ENCODE measurements at regions not wholly inside any gene's neighbourhood (a gene's known extent, or its start where the extent isn't known, plus 50 kb on each side); places are given as distances from the start of the nearest gene placed in this dataset.

DNA sequence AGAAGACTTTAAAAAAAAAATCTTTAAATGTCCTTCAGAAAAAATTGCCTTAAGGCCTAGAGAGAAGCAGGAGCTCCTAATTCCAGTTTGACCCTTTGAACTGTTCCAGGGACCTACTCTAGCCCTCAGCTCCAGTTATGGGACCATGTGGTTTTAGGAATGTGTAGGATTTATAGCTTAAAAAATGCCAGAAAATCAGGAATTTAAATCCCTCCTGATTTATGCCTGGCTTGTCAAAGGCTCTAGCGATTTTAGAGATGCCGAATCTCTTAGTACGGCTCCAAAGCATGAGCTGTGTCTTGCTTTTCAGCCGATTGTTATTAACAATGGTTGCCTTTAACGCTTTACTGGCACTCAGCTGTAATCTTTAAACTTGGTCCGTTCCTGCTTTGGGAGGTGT is 130.6 kb upstream of the NPVF start:
- no peaks in the 10 kb centered on the region for H3K4me1 Mint-ChIP-seq
- no peak overlapping the region for H3K4me3 Mint-ChIP-seq
- no peak overlapping the region for H3K27ac Mint-ChIP-seq
- H3K27me3 Mint-ChIP-seq: peaks cover 6% of the 10 kb centered on the region
- no peaks in the 10 kb centered on the region for H3K36me3 Mint-ChIP-seq
- no peak for ATAC-seq (ENCODE audit: low read depth)
- H3K9me3 Mint-ChIP-seq: no peaks in the 10 kb centered on the region
- DNase-seq (ENCODE audit: low spot score in 2 of 2): no peak

DNA sequence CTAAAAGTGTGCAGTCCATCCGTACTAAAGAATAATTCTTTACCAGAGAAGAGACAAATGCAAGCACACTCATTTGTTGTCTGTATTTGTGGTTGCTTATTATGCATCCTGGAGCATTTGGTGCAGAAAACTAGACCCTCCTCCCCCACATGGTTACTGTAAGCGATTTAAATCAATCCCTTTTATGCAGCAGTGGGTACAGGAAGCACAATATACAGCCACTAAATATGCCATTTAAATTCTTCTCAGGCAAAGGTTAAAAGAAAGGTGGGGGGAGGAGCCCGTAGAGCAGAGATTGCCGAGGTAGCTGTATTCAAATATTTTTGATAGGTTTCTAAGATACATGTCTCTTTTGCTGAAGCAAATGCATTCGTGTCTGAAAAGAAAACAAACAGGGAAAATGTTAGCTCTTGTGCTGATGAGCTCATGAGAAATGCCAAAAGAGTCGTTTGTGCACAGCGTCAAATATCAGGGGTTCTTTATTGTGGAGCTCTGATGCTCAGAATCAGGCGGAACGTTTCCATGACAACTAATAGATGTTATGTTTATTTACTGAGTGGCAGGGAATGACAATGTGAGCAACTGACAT is 131.3 kb upstream of the NPVF start:
- Mint-ChIP-seq H3K27me3 (peaks cover 6% of the 10 kb centered on the region), H3K9me3 (no peaks in the 10 kb centered on the region), H3K4me3 (no peak overlapping the region), H3K27ac (no peak overlapping the region), H3K4me1 (no peaks in the 10 kb centered on the region), H3K36me3 (no peaks in the 10 kb centered on the region)
- no peak for DNase-seq (ENCODE audit: low spot score in 2 of 2)
- ATAC-seq (ENCODE audit: low read depth): no peak

DNA sequence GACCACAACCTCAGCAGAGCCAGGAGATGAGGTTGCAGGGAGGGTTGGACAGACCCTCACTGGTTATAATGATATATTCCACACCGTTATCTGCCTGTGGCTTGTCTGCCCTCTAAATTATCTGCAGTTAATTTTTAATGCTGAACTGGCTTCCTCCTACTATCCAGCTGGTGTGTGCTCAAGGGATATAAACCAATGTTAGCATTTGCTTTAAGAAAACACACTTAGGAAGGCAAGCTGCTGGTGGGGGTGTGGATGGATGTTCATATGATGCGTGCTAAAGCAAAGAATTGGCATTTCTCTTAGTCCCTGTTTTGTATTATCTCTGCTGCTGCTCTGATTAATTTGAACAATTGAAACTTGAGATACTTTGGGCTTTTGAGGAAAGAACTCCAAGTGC is 132.2 kb upstream of the NPVF start:
- Mint-ChIP-seq H3K27me3 (peaks cover 6% of the 10 kb centered on the region), H3K36me3 (no peaks in the 10 kb centered on the region), H3K27ac (no peak overlapping the region), H3K9me3 (no peaks in the 10 kb centered on the region), H3K4me1 (no peaks in the 10 kb centered on the region), H3K4me3 (no peak overlapping the region)
- ATAC-seq (ENCODE audit: low read depth) (no peak), DNase-seq (ENCODE audit: low spot score in 2 of 2) (no peak)

DNA sequence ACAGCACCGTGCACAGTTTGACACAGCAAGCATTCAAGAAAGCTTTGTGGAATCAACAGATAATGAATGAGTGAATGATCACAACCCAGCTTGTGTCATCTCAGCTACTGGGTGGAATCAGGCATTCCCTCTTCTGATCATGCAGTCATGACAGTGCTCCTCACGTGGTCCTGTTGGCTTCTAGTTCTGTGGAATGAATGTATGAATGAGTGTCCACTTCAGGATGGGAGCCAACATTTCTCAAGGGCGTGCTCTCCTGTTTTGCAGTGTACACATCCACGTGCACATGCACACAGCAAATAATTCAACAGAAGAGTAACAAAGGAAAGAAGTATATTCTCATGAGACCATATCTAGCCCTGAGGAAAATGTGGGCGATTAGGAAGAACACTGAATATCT is 133.1 kb upstream of the NPVF start:
- no peak for ATAC-seq (ENCODE audit: low read depth)
- Mint-ChIP-seq H3K9me3 (no peaks in the 10 kb centered on the region), H3K27me3 (peaks cover 10% of the 10 kb centered on the region), H3K4me3 (no peak overlapping the region), H3K36me3 (no peaks in the 10 kb centered on the region), H3K4me1 (no peaks in the 10 kb centered on the region), H3K27ac (no peak overlapping the region)
- DNase-seq (ENCODE audit: low spot score in 2 of 2): no peak

DNA sequence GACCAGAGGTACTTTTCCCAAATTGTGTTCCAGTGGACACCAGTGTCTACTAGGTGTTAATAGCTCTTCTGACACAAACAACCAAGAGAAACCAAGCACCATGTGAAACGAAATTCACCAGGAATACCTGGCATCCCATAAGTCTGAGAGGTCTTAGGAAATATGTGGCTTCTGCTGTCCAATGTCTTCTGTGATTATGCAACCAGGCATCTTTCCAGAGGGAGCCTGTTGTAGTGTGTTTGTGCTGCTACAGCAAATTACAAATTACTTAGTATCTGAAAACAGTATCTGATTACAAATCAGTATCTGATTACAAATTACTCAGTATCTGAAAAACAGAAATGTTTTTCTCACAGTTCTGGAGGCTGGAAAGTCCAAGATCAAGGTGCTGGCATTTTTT is 133.6 kb upstream of the NPVF start:
- Mint-ChIP-seq H3K9me3 (no peaks in the 10 kb centered on the region), H3K27me3 (peaks cover 10% of the 10 kb centered on the region), H3K27ac (no peak overlapping the region), H3K36me3 (no peaks in the 10 kb centered on the region), H3K4me1 (no peaks in the 10 kb centered on the region), H3K4me3 (no peak overlapping the region)
- no peak for DNase-seq (ENCODE audit: low spot score in 2 of 2)
- no peak for ATAC-seq (ENCODE audit: low read depth)

DNA sequence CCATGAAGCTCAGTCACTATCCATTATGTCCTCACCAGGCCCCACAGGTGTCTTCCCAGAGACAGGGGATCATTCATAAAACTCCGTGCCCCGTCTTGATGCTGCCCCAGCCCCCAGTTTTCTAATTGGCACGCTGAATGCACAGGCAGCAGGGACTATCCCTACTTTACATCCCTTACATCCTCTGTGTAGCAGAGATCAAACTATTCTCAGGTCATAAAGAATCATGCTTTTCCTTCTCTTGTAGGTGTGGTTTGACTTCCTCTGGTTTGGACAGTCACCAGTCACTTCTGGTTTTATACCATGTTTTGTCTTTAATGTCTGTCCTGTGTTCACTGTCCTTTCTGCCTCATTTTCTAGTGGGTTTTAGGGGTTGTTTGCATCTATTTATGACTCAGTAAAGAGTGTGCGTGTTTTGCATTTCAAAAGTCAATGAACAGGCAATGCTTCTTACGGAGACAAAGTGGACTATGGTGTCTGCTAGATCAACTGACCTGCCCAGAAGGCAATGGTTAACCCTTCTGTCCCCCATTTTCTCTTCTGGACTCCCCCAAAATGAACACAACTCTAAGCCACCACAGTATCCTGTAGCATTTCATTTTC is 140.4 kb upstream of the NPVF start:
- H3K36me3 Mint-ChIP-seq: peaks cover 2% of the 10 kb centered on the region
- no peaks in the 10 kb centered on the region for H3K4me1 Mint-ChIP-seq
- ATAC-seq (ENCODE audit: low read depth): no peak
- peaks cover 14% of the 10 kb centered on the region for H3K27me3 Mint-ChIP-seq
- no peak for DNase-seq (ENCODE audit: low spot score in 2 of 2)
- no peak overlapping the region for H3K4me3 Mint-ChIP-seq
- H3K27ac Mint-ChIP-seq: no peak overlapping the region
- peaks cover 13% of the 10 kb centered on the region for H3K9me3 Mint-ChIP-seq

DNA sequence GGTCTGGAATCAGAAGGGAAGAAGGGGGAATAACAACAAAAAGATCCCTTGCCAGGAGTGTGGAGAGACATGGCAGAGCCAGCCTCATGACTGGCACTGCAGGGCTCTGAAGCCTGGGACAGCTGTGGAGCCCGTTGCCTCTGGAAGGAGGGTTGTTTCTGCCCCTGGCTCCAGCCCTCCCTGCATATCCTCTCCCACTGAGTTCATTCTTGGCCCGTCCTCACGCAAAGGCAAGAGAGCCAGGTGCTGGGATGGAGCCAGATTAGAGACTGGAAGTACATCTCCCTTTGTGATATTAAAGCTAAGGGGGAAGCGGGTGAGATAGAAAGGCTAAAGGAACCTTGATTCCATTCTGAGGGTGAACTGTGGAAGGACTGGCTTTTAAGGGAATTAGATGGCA is 141.5 kb upstream of the NPVF start:
- ATAC-seq (ENCODE audit: low read depth): no peak
- H3K4me3 Mint-ChIP-seq: no peak overlapping the region
- peaks cover 13% of the 10 kb centered on the region for H3K9me3 Mint-ChIP-seq
- H3K27ac Mint-ChIP-seq: no peak overlapping the region
- no peaks in the 10 kb centered on the region for H3K4me1 Mint-ChIP-seq
- peaks cover 2% of the 10 kb centered on the region for H3K36me3 Mint-ChIP-seq
- no peak for DNase-seq (ENCODE audit: low spot score in 2 of 2)
- H3K27me3 Mint-ChIP-seq: peaks cover 14% of the 10 kb centered on the region

DNA sequence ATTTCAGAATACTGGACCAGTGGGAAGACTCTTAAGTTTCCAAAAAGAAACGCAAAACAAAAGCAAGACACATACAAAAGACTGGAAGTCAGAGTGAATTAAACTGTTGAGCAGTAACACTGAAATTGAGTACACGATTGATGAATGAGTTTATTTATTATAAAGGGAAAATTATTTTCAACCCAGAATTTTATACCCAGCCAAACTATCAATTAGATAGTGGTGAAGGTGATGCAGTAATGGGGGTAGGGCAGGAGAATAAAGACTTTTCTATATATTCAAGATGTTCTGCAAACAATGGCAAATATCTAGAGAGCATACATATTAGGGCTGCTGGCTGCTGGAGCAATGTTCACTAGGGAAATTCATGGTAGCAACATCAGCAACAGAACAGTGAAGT is 143.7 kb upstream of the NPVF start:
- no peak for ATAC-seq (ENCODE audit: low read depth)
- Mint-ChIP-seq H3K4me1 (no peaks in the 10 kb centered on the region), H3K9me3 (peaks cover 13% of the 10 kb centered on the region), H3K36me3 (peaks cover 2% of the 10 kb centered on the region), H3K27ac (no peak overlapping the region), H3K4me3 (no peak overlapping the region), H3K27me3 (peaks cover 11% of the 10 kb centered on the region)
- no peak for DNase-seq (ENCODE audit: low spot score in 2 of 2)

DNA sequence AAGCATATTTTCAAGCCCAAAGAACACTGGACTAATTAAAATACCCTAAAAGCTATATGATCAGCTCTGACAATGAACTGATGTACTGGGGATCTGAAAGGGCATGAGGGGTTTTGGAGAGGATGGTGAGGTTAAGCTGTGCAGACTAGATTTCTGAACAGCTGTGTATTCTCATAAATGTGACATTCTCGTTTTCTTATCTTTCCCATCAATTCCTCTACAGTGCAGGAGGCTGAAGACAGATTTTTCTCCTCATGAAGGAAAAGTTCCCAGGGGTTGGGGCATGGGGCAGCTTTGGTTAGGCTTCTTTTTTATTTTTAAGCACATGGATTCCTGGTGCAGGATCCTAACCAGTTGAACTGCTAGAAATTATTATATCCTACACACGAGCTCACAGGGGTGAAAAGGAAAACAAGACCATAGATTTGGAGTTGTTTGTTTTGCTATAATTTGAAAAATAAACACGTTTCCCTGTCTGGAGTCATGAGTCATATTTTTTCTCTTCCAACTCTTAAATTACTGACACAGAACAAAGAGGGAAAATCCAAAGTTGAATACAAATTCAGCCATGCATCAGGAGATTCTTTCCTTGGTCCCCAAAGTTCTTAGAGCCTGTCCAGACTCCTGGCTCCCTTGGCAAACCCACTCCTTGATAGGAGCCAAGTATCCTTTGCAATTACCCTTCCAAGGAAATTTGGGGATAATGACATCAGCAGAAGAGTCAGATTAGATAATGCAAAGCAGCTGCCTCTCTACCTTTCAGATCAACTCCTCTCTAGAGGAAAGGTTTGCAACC is 147.7 kb upstream of the NPVF start:
- ATAC-seq (ENCODE audit: low read depth) (no peak), DNase-seq (ENCODE audit: low spot score in 2 of 2) (no peak)
- Mint-ChIP-seq H3K4me1 (no peaks in the 10 kb centered on the region), H3K27me3 (peaks cover 2% of the 10 kb centered on the region), H3K4me3 (no peak overlapping the region), H3K36me3 (peaks cover 2% of the 10 kb centered on the region), H3K27ac (no peak overlapping the region), H3K9me3 (peaks cover 13% of the 10 kb centered on the region)

DNA sequence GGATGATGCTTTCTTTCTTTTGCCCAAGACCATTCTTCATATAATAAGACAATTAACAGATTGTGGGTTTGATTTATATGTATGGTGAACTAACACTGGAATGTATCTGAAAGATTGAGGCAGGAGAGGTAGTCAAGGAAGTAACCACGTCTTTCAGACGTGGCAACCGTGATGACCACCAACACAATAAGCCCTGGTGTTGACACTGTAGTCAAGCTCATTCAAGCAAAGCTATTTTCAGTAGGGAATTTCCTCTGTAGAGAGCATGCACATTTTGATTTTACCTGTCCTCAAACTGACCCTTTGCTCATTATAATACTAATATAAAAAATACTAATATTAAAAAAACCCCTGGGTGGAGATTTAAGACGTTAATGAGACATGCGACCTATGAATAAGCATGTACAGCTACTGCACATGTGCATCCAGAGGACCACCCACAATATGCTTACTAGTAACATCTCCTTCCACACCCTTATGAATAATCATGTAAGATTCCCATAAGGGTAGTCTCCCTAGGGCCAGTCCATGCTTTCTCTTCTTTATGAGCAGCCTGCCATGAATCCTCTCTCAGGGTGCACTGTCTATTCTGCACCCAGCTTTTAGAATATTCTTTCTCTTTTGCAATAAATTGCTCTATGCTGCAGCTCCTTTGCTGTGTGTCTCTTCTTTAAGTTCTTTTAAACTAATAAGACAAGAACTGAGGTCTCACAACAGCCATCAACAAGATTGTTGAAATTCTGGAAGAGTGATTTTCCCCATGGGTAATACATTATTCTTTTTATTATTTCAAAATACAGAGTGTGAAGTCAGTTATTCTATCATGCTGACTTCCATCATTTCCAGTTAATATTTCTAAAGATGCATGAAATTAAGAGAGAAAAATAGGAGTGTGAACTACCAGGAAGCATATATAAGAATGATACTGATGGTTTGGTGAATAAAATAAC is 151.3 kb upstream of the NPVF start:
- Mint-ChIP-seq H3K27me3 (peaks cover 12% of the 10 kb centered on the region), H3K27ac (no peak overlapping the region), H3K4me3 (no peak overlapping the region), H3K9me3 (no peaks in the 10 kb centered on the region), H3K4me1 (no peaks in the 10 kb centered on the region), H3K36me3 (no peaks in the 10 kb centered on the region)
- ATAC-seq (ENCODE audit: low read depth) (no peak), DNase-seq (ENCODE audit: low spot score in 2 of 2) (no peak)

DNA sequence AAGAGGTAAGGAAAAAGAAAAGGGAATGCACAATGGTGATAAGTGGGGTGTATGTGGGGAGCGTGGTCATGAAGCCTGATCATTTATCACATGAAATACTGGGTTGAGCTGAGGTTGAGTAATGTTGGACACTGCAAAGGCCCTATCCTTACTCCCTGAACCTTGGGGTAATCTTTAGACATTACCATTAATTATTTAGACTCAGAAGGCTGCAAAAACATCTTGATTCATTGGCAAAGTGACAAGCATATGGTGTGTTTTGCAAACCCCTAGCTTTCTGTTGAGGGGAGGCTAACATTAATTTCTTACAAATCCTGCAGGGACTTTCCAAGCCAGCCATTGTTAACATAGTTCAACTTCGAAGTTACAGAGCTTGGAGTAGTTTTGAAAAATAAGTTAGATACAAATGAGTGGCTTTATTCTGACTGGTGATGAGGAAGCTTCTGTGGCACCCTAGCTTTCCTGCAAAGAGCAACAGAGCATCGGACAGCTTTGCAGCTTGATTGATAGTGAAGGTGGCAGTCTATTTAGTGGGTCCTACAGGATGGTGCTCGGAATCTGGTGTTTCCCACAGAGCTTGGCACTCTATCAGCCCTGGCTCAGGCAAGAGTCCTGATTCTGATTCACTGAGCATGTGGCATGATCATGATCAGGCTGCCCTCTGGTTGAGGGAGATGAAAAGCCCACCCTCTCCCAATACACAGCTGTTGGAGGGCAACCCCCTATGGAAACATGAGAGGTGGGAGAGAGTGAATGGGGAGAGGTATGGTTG is 153.7 kb upstream of the NPVF start:
- Mint-ChIP-seq H3K27me3 (peaks cover 14% of the 10 kb centered on the region), H3K4me1 (no peaks in the 10 kb centered on the region), H3K4me3 (no peak overlapping the region), H3K27ac (no peak overlapping the region), H3K9me3 (no peaks in the 10 kb centered on the region), H3K36me3 (no peaks in the 10 kb centered on the region)
- DNase-seq (ENCODE audit: low spot score in 2 of 2) (no peak), ATAC-seq (ENCODE audit: low read depth) (no peak)

DNA sequence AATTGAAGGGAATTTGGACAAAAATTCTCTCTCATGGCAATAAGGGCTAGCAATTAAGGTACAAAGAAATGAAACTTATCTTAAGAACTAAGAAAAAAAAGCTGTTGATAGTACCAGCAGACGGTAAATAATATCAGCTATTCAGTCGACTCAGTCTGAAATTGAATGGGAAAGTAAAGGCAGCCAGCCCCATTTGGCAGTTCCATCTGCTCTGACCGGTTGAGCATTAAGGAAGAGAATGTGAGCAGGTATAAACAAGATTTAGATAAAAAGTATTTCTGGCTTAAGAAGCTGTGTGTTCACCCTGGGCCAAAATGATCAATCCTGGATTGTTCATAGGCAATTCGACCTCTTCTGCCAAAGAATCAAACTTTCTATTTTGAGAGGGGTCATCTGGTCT is 154.6 kb upstream of the NPVF start:
- no peaks in the 10 kb centered on the region for H3K4me1 Mint-ChIP-seq
- DNase-seq (ENCODE audit: low spot score in 2 of 2): no peak
- H3K36me3 Mint-ChIP-seq: no peaks in the 10 kb centered on the region
- H3K9me3 Mint-ChIP-seq: no peaks in the 10 kb centered on the region
- no peak for ATAC-seq (ENCODE audit: low read depth)
- H3K4me3 Mint-ChIP-seq: no peak overlapping the region
- H3K27me3 Mint-ChIP-seq: peaks cover 16% of the 10 kb centered on the region
- H3K27ac Mint-ChIP-seq: no peak overlapping the region

DNA sequence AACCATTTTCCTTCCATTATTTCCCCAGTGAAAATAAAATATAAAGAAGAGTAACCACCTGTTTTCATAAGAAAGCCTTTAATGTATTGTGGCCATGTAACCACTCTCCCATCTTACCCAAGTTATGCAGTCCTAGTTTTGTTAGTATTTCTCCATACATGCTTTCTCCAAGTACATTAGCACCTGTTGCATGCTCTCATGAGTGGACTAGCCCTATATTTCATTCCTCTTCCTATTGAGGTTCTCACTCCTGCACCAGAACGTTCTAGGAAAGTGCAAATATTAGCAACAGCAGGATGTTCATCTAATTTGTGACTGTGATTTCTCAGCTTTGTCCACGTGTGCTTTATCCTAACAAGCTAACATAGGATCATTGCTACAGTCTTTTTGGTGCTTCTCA is 155.1 kb upstream of the NPVF start:
- ATAC-seq (ENCODE audit: low read depth): no peak
- Mint-ChIP-seq H3K27ac (no peak overlapping the region), H3K4me1 (no peaks in the 10 kb centered on the region), H3K36me3 (no peaks in the 10 kb centered on the region), H3K27me3 (peaks cover 13% of the 10 kb centered on the region), H3K9me3 (no peaks in the 10 kb centered on the region), H3K4me3 (no peak overlapping the region)
- no peak for DNase-seq (ENCODE audit: low spot score in 2 of 2)
